KMS-11 (cell line): ENCODE measurements at regions not wholly inside any gene's neighbourhood (a gene's known extent, or its start where the extent isn't known, plus 50 kb on each side); places are given as distances from the start of the nearest gene placed in this dataset.

Source experiments
- H2AFZ ChIP-seq: fragments of 200-600 bp; sonication (generic); 2 replicates; pipeline ENCODE4 v1.6.1; 2016; ENCODE audit warnings: antibody characterized with exemption, mixed run types, low read depth
- H3K27ac ChIP-seq: fragments of 200-600 bp; sonication (generic); 2 replicates; pipeline ENCODE4 v1.6.1; 2016; ENCODE audit warnings: mild to moderate bottlenecking, mixed run types
- H3K27me3 ChIP-seq: fragments of 200-600 bp; sonication (generic); 2 replicates; pipeline ENCODE4 v1.6.1; 2017; ENCODE audit warnings: mild to moderate bottlenecking, low read depth, mixed run types, moderate library complexity; ENCODE audit not compliant: insufficient read depth
- H3K36me3 ChIP-seq: fragments of 200-600 bp; sonication (generic); 2 replicates; pipeline ENCODE4 v1.6.1; 2017; ENCODE audit warnings: mild to moderate bottlenecking, mixed run types; ENCODE audit not compliant: insufficient read depth
- H3K4me1 ChIP-seq: fragments of 200-600 bp; sonication (generic); 2 replicates; pipeline ENCODE4 v1.6.1; 2016; ENCODE audit warnings: mild to moderate bottlenecking, low read depth, mixed run types; ENCODE audit not compliant: poor library complexity, severe bottlenecking
- H3K4me2 ChIP-seq: fragments of 200-600 bp; sonication (generic); 2 replicates; pipeline ENCODE4 v1.7.0; 2016; ENCODE audit warnings: mild to moderate bottlenecking, mixed run types
- H3K4me3 ChIP-seq: fragments of 200-600 bp; sonication (generic); IDR thresholded peaks from 2 replicates; pipeline ENCODE4 v1.6.1; 2017; ENCODE audit warnings: low read depth, low read length, mixed read lengths; ENCODE audit not compliant: insufficient read depth
- H3K79me2 ChIP-seq: fragments of 200-600 bp; sonication (generic); 2 replicates; pipeline ENCODE4 v1.6.1; 2016; ENCODE audit warnings: low read depth, mixed run types; ENCODE audit not compliant: insufficient read depth
- H3K9ac ChIP-seq: fragments of 200-600 bp; sonication (generic); 2 replicates; pipeline ENCODE4 v1.6.1; 2016; ENCODE audit warnings: mild to moderate bottlenecking, mixed run types
- H4K20me1 ChIP-seq: fragments of 200-600 bp; sonication (generic); 2 replicates; pipeline ENCODE4 v1.6.1; 2016; ENCODE audit warnings: mild to moderate bottlenecking, mixed run types; ENCODE audit not compliant: insufficient read depth
- TF ChIP-seq, protein P1 (sequence below): fragments of 200-600 bp; sonication (generic); conservative IDR thresholded peaks from 2 replicates; pipeline ENCODE4 v1.6.1; 2017; ENCODE audit warnings: low read depth, mild to moderate bottlenecking, antibody characterized with exemption, low read length, moderate library complexity, mixed read lengths

DNA sequence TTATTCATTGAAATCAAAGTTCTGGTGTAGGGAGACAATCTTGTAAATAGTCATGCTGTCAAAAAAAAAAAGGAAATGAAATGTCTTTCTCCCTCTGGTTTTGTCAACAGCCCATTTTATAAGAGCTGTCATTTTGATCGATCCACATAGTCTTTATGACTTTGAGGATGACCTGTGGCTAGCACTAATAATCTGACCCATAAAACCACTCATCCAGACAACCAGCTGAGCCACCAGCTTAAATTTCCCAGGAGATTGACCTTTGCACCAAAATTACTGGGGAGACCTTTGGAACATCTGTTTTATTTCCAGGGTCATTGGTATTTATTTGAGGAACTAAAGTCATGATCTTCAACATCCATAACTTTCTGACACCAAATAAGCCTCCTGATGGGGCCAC lies 98.5 kb upstream of the MME start:
- no peak overlapping the region for H3K4me2 ChIP-seq
- no peak overlapping the region for H2AFZ ChIP-seq
- no peak overlapping the region for H3K9ac ChIP-seq
- no peaks in the 10 kb centered on the region for H3K4me1 ChIP-seq
- H3K27ac ChIP-seq = no peak overlapping the region
- no peaks in the 10 kb centered on the region for H4K20me1 ChIP-seq
- TF ChIP-seq, protein P1, sequence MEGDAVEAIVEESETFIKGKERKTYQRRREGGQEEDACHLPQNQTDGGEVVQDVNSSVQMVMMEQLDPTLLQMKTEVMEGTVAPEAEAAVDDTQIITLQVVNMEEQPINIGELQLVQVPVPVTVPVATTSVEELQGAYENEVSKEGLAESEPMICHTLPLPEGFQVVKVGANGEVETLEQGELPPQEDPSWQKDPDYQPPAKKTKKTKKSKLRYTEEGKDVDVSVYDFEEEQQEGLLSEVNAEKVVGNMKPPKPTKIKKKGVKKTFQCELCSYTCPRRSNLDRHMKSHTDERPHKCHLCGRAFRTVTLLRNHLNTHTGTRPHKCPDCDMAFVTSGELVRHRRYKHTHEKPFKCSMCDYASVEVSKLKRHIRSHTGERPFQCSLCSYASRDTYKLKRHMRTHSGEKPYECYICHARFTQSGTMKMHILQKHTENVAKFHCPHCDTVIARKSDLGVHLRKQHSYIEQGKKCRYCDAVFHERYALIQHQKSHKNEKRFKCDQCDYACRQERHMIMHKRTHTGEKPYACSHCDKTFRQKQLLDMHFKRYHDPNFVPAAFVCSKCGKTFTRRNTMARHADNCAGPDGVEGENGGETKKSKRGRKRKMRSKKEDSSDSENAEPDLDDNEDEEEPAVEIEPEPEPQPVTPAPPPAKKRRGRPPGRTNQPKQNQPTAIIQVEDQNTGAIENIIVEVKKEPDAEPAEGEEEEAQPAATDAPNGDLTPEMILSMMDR = no peak
- H3K36me3 ChIP-seq = no peaks in the 10 kb centered on the region
- no peaks in the 10 kb centered on the region for H3K27me3 ChIP-seq
- H3K79me2 ChIP-seq = no peaks in the 10 kb centered on the region
- no peak overlapping the region for H3K4me3 ChIP-seq

DNA sequence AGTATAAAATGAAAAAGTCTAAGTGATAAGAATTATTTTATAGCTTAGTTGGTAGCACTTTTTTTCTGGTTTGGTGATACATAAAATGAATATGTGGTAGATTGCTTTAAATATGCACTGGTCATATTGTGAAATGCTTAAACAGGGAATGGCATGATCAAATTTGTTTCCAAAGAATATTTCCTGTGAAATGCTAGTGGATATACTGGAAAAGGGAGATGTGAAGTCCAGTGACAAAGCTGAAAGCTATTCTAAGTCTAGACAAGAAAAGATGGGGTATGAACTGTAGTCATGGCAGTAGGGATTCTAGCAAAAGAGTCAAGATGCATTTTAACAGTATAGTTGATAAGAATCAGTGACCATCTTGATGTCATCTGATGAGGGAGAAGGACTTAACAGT lies 98.9 kb upstream of the MME start:
- Histone ChIP-seq H4K20me1 (no peaks in the 10 kb centered on the region), H3K27ac (no peak overlapping the region), H3K4me3 (no peak overlapping the region), H3K36me3 (no peaks in the 10 kb centered on the region), H3K4me1 (no peaks in the 10 kb centered on the region), H3K4me2 (no peak overlapping the region), H3K27me3 (no peaks in the 10 kb centered on the region), H3K79me2 (no peaks in the 10 kb centered on the region), H2AFZ (no peak overlapping the region), H3K9ac (no peak overlapping the region)
- TF ChIP-seq, protein P1 = no peak

DNA sequence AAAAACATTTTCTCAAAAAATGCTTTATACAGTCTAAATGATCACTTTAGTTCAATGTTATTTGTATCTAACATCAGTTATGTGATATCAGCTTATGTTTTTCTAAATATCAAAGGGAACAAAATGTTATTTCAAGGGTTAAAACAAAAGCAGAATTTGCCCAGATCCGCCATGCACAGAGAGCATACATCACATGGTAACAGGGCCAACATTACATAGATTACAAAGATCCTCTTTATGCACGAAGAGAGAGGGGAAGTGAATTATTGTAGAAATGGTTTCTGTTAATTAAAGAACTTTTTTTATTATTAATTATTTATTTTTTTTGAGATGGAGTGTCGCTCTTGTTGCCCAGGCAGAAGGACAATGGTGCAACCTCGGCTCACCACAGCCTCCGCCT lies 100.8 kb upstream of the MME start:
- no peak overlapping the region for H3K4me3 ChIP-seq
- no peaks in the 10 kb centered on the region for H3K79me2 ChIP-seq
- no peaks in the 10 kb centered on the region for H4K20me1 ChIP-seq
- no peak overlapping the region for H2AFZ ChIP-seq
- no peak overlapping the region for H3K27ac ChIP-seq
- TF ChIP-seq, protein P1 = no peak
- no peak overlapping the region for H3K4me2 ChIP-seq
- H3K36me3 ChIP-seq = no peaks in the 10 kb centered on the region
- H3K9ac ChIP-seq = no peak overlapping the region
- no peaks in the 10 kb centered on the region for H3K4me1 ChIP-seq
- H3K27me3 ChIP-seq = no peaks in the 10 kb centered on the region

DNA sequence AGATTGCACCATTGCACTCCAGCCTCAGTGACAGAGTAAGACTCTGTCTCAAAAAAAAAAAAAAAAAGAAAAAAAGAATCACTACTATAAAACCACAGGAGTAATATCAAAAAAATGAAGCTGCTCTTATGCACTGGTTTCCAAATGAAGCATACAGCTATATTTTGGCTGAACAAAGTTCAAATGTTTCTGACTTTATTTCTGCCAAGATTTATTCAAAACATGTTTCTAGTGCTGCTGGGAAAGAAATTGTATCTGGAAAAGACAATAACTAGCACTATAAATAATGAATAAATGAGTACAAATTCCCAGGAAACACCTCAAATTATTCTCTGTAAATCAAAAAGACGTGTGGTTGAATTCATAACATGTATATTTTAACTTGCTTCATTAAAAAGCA lies 102.5 kb upstream of the MME start:
- H3K27me3 ChIP-seq = no peaks in the 10 kb centered on the region
- H3K4me1 ChIP-seq = peaks cover 16% of the 10 kb centered on the region
- H3K4me2 ChIP-seq = no peak overlapping the region
- no peak overlapping the region for H3K9ac ChIP-seq
- no peak overlapping the region for H3K27ac ChIP-seq
- no peak overlapping the region for H3K4me3 ChIP-seq
- no peak overlapping the region for H2AFZ ChIP-seq
- no peaks in the 10 kb centered on the region for H4K20me1 ChIP-seq
- no peaks in the 10 kb centered on the region for H3K79me2 ChIP-seq
- TF ChIP-seq, protein P1 = no peak
- no peaks in the 10 kb centered on the region for H3K36me3 ChIP-seq
